Dermis microvascular lymphatic vessel endothelial cell (primary cell): ENCODE measurements at regions not wholly inside any gene's neighbourhood (a gene's known extent, or its start where the extent isn't known, plus 50 kb on each side); places are given as distances from the start of the nearest gene placed in this dataset.
"Not testable (repeated sequence)": the region's sequence is repeated elsewhere in the genome, so short reads cannot be mapped to it uniquely, and the experiment has no call there.

ENCODE experiments used
- DNase-seq, 2 donors: peaks; one replicate each; pipeline versions ENCODE4 v3.0.0 to v3.0.0-alpha.2; 2010; ENCODE audit warnings: low read depth in 2 of 2

DNA sequence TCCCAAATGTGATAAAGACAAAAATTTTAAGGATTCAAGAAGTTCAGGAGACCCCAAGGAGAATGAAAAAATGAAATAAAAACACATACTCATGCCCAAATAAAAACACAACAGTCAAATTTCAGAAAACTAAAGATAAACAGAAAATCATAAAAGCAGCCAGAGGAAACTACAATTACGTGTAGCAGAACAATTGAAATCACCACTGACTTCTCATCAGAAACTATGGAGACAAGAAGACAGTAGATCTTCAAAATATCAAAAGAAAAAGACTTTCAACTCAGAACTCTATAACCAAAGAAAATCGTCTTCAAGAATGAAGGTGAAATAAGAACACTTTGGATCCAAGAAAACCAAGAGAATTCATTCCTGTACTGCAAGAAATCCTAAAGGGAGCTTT is 54.9 kb downstream of the DIO3 start:
- DNase-seq, result no peak

- no peak for DNase-seq
Measured at GRCh38 chr14:101619484-101619883, 58.2 kb downstream of the DIO3 start.

DNA sequence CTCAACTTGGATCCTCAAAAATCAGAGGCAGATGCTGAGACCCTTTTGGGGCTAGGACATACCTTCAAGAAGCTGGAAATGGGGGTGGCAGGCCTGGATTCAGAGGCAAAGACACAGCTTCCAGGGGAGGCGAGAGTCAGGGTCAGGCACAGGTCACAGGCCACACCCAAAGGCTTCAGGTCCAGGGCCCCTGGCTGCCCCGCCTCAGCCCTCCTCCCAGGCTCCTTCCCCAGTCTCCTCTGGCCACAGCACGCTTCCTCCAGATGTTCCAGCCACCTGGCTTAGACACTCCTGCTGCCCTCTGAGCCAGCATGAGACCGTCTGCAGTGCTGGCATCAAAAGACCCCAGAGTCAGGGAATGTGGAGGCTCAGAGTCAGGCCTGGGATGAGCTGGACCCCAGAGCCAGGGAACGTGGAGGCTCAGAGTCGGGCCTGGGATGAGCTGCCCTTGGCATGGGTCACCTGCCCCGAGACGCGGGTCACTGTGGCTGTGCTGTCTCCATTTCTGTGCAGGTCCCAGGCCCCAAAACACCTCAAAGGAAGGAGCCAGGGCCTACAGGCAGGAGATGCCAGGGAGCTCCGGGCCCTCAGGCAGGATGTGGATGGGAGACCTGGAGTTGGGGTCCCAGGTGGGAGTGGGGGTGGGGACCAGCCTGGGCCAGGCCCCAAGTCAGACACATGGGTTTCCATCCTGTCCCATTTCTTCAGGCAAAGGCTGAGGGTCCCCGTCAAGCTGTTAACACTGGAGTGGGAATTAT is 58.9 kb downstream of the DIO3 start:
- DNase-seq, result no peak

DNA sequence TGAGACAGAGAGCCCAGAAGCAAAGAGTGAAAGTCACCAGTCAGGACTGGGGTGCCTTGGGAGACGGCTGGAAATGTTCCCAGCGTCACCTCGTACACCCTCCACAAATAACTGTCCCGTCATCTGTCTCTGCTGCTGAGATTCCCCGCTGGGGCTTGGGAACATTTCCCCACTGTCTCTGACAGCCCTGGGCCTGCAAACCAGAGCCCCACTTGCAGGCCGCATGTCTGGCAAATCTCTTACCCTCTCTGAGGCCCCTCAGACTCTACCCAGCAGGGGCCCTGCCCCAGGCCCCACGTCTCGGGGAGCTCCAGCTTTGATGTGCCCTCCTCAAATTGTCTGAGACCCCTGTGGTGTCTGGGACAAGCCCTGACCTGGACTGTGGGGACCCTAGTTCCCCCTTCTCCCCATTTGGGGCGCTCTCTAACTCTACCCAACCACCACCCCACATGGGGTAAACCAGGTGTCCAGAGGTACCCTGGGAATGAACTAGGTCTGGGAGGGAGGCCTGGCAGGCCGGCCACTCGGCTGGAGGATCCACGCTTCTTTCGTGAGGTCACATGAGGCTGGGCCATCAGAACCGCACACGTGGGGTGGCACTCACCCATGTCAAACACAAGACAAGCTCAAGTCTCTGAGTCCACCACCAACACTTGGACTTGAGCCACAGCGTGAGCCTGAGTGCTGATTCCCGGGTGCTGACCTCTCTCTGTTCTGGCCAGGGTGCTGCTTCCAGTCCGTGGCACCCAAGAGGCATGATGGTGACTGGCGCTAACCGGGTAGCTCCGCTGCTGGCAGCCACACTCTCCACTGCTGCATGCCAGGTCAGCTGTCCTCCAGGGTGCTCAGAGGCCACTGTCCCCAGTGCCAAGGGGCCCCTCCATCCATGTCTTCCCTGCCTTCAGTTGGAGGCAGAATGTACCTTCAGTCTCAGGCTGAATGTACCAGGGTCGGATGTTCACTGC is 59.8 kb downstream of the DIO3 start:
- DNase-seq, result no peak

- no peak for DNase-seq
Measured at GRCh38 chr14:101622251-101623076, 61.2 kb downstream of the DIO3 start.

DNA sequence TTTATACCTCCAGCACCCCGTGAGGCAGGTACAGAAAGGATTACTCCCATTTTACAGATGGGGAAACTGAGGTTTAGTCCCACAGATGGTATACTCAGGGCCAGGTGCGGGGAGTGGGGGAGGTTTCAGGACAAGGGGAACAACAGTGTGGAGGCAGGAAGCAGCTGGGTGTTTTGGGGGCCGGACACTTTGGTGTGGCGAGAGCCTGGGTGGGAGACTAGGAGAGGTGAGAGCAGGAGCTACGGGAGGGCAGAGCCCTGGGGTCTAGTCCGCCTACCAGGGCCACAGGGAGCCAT is 61.7 kb downstream of the DIO3 start:
- no peak for DNase-seq

DNA sequence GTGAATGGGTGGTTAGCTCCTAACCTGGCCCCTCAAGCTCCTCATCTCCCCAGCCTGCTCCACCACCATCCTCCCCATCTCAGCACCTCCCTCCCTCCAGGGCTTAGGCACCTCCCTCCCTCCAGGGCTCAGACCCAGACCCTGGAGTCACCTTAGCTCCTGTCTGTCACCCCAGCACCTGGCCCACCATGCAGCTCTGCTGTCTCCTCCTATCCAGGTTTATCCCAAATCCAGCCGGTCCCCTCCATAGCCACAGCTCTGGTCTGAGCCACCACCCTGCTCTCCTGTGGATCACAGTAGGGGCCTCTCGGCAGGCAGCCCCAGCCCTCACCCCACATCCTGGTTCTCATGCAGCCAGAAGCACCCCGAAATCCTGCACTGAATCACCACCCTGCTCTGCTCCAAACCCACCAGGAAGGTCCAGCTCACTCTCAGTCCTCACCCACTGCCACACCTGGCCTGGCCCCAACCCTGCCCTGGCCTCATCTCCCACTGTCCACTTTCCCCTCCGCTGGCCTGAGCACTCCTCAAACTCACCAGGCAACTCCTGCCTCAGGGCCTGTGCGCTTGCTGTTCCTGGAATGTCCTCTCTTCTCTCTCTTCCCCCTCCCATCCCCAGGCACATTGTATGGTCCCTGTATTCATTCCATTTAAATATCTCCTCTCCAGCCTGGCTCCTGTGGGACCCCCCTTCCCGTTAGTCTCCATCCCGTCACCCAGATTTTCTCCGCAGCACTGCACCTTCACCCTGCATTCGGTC is 62.6 kb downstream of the DIO3 start:
- no peak for DNase-seq

- no peak for DNase-seq
Measured at GRCh38 chr14:101624536-101624935, 63.2 kb downstream of the DIO3 start.

- no peak for DNase-seq
Measured at GRCh38 chr14:101625336-101626097, 64.2 kb downstream of the DIO3 start.

- DNase-seq, result no peak
Measured at GRCh38 chr14:101626331-101626730, 65.0 kb downstream of the DIO3 start.

DNA sequence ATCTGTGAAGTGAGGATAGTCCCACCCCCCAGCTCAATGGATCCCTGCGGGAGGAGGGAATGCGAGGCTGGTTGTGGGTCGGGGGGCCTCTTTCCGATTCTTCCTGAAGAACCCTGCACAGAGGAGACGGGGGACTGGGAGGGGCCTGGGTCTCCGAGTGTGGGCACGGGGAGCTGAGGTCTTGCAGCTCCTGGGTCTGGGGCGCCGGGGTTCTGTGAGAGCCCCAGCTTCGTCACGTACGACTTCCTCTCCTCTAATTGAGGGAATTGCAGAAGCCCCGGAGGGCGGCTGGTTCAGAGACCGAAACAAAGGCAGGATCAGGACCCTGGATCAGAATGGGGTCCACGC is 66.6 kb downstream of the DIO3 start:
- no peak for DNase-seq

DNA sequence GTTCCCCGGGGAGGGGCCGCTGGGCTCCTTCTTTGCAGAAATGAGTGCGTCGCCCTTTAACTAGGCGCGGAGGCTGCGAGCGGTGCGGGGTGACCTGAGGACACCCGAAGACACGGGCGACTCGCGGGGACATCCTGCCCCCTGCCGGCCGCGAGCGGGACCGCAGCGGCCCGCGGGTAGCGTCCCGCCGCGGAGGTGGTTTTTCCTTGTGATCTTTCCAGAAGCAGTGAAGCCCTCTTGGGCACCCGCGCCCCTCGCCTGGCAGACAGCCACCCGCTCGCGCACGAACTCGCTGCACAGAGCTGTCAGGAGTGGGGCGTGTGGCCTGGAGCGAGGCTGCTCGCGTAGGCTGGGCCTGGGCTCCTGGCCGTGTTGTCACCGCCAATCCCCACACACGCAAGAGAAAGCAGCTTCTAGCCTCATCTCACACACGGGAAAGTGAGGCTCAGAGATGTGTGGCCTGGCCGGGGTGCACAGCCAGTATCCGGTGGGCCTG is 67.2 kb downstream of the DIO3 start:
- peak; percentile 12 to 49 for DNase-seq

- DNase-seq, result no peak
Measured at GRCh38 chr14:101628975-101629374, 67.7 kb downstream of the DIO3 start.

DNA sequence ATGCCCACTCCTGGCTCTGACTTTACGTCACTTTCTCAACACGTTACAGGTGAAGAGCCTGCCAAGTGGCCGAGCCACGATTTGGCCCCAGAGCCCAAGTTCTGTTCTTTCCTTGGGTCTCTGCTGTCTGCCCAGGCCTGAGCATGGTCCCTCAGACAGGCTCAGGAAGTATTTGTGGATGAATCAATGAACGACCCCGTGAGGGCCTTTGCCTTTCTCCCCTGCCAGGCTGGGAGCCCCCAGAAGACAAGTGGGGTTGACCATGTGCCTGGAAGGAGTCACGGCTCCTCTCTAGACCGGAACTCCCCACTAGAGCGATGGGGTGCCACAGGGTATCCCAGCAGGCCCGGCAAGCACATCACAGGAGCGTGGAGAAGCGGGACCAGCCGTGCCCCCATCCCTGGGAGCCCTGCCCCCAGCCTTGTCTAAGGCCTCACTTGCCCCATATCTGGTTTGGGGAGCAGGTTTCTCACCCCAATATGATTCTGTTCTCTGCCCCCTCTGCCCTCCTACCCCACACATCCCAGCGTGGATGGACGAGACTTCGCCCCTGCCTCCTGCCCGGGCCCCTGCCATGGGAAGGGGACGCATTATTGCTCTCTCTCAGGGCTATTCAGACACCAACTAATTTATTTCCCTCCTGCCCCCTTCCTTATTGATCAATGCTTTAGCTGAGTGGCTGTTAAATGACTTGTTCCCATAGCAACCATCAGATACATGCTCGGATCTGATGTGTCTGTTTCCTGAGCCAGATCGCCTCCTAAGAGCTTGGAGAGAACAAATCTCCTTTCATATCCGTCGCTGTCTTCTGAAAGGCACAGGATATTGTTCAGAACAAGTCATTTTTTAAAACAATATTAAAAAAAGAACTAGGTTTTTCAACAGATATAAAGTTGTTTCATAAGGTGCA is 69.0 kb downstream of the DIO3 start:
- no peak for DNase-seq

GRCh38 chr14:101631199-101631598 is 69.9 kb downstream of the DIO3 start:
- DNase-seq, result no peak

DNA sequence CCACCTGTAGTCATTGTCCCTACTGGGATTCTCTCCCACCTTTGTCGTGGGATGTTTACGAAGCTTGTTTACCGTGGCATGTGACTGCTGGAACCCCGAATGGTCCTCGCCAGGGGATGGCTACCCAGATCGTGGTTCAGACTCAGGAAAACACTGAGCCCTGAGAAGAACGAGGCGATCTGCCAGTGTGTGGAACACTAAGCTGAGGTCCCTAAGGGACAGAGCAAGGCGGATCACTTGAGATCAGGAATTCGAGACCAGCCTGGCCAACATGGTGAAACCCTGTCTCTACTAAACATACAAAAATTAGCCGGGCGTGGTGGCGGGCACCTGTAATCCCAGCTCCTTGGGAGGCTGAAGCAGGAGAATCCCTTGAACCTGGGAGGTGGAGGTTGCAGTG is 70.7 kb downstream of the DIO3 start:
- DNase-seq, result not testable (repeated sequence)

- DNase-seq, result no peak
Measured at GRCh38 chr14:101632520-101632919, 71.2 kb downstream of the DIO3 start.

- no peak for DNase-seq
Measured at GRCh38 chr14:101633276-101633675, 72.0 kb downstream of the DIO3 start.

- no peak for DNase-seq
Measured at GRCh38 chr14:101634202-101634849, 73.0 kb downstream of the DIO3 start.
